GM18517 (cell line): ENCODE measurements at regions not wholly inside any gene's neighbourhood (a gene's known extent, or its start where the extent isn't known, plus 50 kb on each side); places are given as distances from the start of the nearest gene placed in this dataset.
"Not testable (repeated sequence)": the region's sequence is repeated elsewhere in the genome, so short reads cannot be mapped to it uniquely, and the experiment has no call there.

Experiments
- ATAC-seq: cut with Tn5 transposase; IDR thresholded peaks from one replicate; pipeline ENCODE4 v1.9.1; 2021; ENCODE audit warnings: mild to moderate bottlenecking, moderate library complexity; ENCODE audit not compliant: unreplicated experiment

- ATAC-seq = no peak
Observed at GRCh38 chr11:37286890-37287289, 688.9 kb upstream of the RAG2 start.

GRCh38 chr11:37282367-37282766, 684.3 kb upstream of the RAG2 start:
- no peak for ATAC-seq

- no peak for ATAC-seq
Observed at GRCh38 chr11:37280200-37280599, 682.2 kb upstream of the RAG2 start.

- ATAC-seq = no peak
Observed at GRCh38 chr11:37277896-37278465, 679.9 kb upstream of the RAG2 start.

- no peak for ATAC-seq
Observed at GRCh38 chr11:37264783-37265182, 666.7 kb upstream of the RAG2 start.

GRCh38 chr11:37264060-37264459, 666.0 kb upstream of the RAG2 start:
- no peak for ATAC-seq

GRCh38 chr11:37263467-37263866, 665.4 kb upstream of the RAG2 start:
- ATAC-seq = not testable (repeated sequence)

GRCh38 chr11:37259734-37260133, 661.7 kb upstream of the RAG2 start:
- ATAC-seq = no peak

- ATAC-seq = no peak
Observed at GRCh38 chr11:37248145-37248544, 650.1 kb upstream of the RAG2 start.

GRCh38 chr11:37246092-37246491, 648.1 kb upstream of the RAG2 start:
- ATAC-seq = not testable (repeated sequence)

GRCh38 chr11:37230865-37231264, 632.8 kb upstream of the RAG2 start:
- no peak for ATAC-seq

GRCh38 chr11:37223962-37224361, 625.9 kb upstream of the RAG2 start:
- ATAC-seq = no peak

- ATAC-seq = no peak
Observed at GRCh38 chr11:37203006-37203405, 605.0 kb upstream of the RAG2 start.

- ATAC-seq = no peak
Observed at GRCh38 chr11:37199082-37199481, 601.0 kb upstream of the RAG2 start.

GRCh38 chr11:37184326-37184725, 586.3 kb upstream of the RAG2 start:
- no peak for ATAC-seq

- ATAC-seq = no peak
Observed at GRCh38 chr11:37182031-37182430, 584.0 kb upstream of the RAG2 start.

GRCh38 chr11:37177721-37178120, 579.7 kb upstream of the RAG2 start:
- no peak for ATAC-seq

GRCh38 chr11:37171451-37171850, 573.4 kb upstream of the RAG2 start:
- no peak for ATAC-seq

- ATAC-seq = no peak
Observed at GRCh38 chr11:37170311-37170710, 572.3 kb upstream of the RAG2 start.

GRCh38 chr11:37145434-37145833, 547.4 kb upstream of the RAG2 start:
- not testable (repeated sequence) for ATAC-seq

GRCh38 chr11:37142591-37142990, 544.6 kb upstream of the RAG2 start:
- ATAC-seq = no peak

- no peak for ATAC-seq
Observed at GRCh38 chr11:37141707-37142106, 543.7 kb upstream of the RAG2 start.

GRCh38 chr11:37135606-37136005, 537.6 kb upstream of the RAG2 start:
- ATAC-seq = not testable (repeated sequence)
